PC-3 (cell line): ENCODE measurements at regions not wholly inside any gene's neighbourhood (a gene's known extent, or its start where the extent isn't known, plus 50 kb on each side); places are given as distances from the start of the nearest gene placed in this dataset.

Experiments
- ATAC-seq: fragments of 200-7000 bp; cut with Tn5 transposase; 2 replicates; pipeline ENCODE4 v1.9.1; 2020; ENCODE audit warnings: mild to moderate bottlenecking, moderate library complexity
- BruUV-seq: library from RNA; stranded (reverse); fragments of 400-500 nt; replicated peaks from 2 replicates; lab custom pipeline; 2021; lab: Mats Ljungman, UMichigan
- CTCF ChIA-PET: fragments of 300-600 bp; sonication (Branson Sonifier 250); formaldehyde crosslinking; loops from one replicate; lab custom pipeline; 2022; ENCODE audit warnings: antibody characterized with exemption; lab: Charles Lee
- POLR2A ChIA-PET: fragments of 300-600 bp; sonication (Branson Sonifier 250); formaldehyde crosslinking; loops from one replicate; lab custom pipeline; 2022; ENCODE audit warnings: antibody characterized with exemption; ENCODE audit not compliant: unreplicated experiment; lab: Charles Lee
- DNase-seq: peaks from one replicate; pipeline ENCODE4 v3.0.0-alpha.2; 2015
- H2AFZ ChIP-seq: fragments of 300-600 bp; sonication (generic); 2 replicates; pipeline ENCODE4 v1.6.0; 2016; ENCODE audit warnings: antibody characterized with exemption, low read length
- H3F3A ChIP-seq: fragments of 300-600 bp; sonication (generic); one replicate; pipeline ENCODE4 v1.6.0; 2017; ENCODE audit warnings: antibody characterized with exemption, low read length, control low read depth, mild to moderate bottlenecking; ENCODE audit not compliant: unreplicated experiment
- H3K27ac ChIP-seq: fragments of 300-600 bp; sonication (generic); 2 replicates; pipeline ENCODE4 v1.5.1; 2016; ENCODE audit warnings: mild to moderate bottlenecking, low read length
- H3K27me3 ChIP-seq: fragments of 300-600 bp; sonication (generic); 2 replicates; pipeline ENCODE4 v1.6.1; 2016; ENCODE audit warnings: low read length, mixed read lengths
- H3K36me3 ChIP-seq: fragments of 300-600 bp; sonication (generic); 2 replicates; pipeline ENCODE4 v1.6.1; 2016; ENCODE audit warnings: low read depth, mixed run types, low read length, mixed read lengths
- H3K4me1 ChIP-seq: fragments of 300-600 bp; sonication (generic); 2 replicates; pipeline ENCODE4 v1.5.1; 2016; ENCODE audit warnings: low read length; ENCODE audit not compliant: insufficient read depth
- H3K4me2 ChIP-seq: fragments of 300-600 bp; sonication (generic); 2 replicates; pipeline ENCODE4 v1.6.0; 2016; ENCODE audit warnings: low read length
- H3K4me3 ChIP-seq: fragments of 300-600 bp; sonication (generic); 2 replicates; pipeline ENCODE4 v1.5.1; 2016; ENCODE audit warnings: mild to moderate bottlenecking, low read length, mixed read lengths
- H3K79me2 ChIP-seq: fragments of 300-600 bp; sonication (generic); 2 replicates; pipeline ENCODE4 v1.6.1; 2017; ENCODE audit warnings: low read length, mixed read lengths
- H3K9ac ChIP-seq: fragments of 300-600 bp; sonication (generic); 2 replicates; pipeline ENCODE4 v1.6.0; 2016; ENCODE audit warnings: mild to moderate bottlenecking, low read length
- H3K9me2 ChIP-seq: fragments of 300-600 bp; sonication (generic); replicated peaks from 2 replicates; pipeline ENCODE4 v1.6.1; 2016; ENCODE audit warnings: mixed run types, low read length, mixed read lengths
- H3K9me3 ChIP-seq: fragments of 300-600 bp; sonication (generic); 2 replicates; pipeline ENCODE4 v1.6.1; 2016; ENCODE audit warnings: low read length, mixed read lengths
- H4K20me1 ChIP-seq: fragments of 300-600 bp; sonication (generic); 2 replicates; pipeline ENCODE4 v1.6.1; 2016; ENCODE audit warnings: low read length, mixed read lengths
- CTCF ChIP-seq: fragments of 300-600 bp; sonication (generic); conservative IDR thresholded peaks from 2 replicates; pipeline ENCODE4 v1.5.1; 2017; ENCODE audit warnings: antibody characterized with exemption, low read depth, mild to moderate bottlenecking, low read length
- EZH2 ChIP-seq: fragments of 300-600 bp; sonication (generic); IDR thresholded peaks from one replicate; pipeline ENCODE4 v1.6.1; 2017; ENCODE audit warnings: antibody characterized with exemption, mild to moderate bottlenecking, low read length; ENCODE audit not compliant: unreplicated experiment
- EZH2phosphoT487 ChIP-seq: fragments of 300-600 bp; sonication (generic); IDR thresholded peaks from 2 replicates; pipeline ENCODE4 v1.6.1; 2018; ENCODE audit warnings: mild to moderate bottlenecking, antibody characterized with exemption, low read length, borderline replicate concordance
- intact Hi-C: fragments of 100-400 bp; cut with micrococcal nuclease; formaldehyde crosslinking; loops from 2 replicates; pipeline ENCODE4 v1.9.0; 2023

GRCh38 chr3:14329116-14329830 is 73.1 kb upstream of the SLC6A6 start:
- no peaks in the 10 kb centered on the region for H3K9me3 ChIP-seq
- H3K36me3 ChIP-seq, result no peaks in the 10 kb centered on the region
- DNase-seq (peak; percentile 62), ATAC-seq (peak; percentile 68)
- TF ChIP-seq EZH2, result no peak
- TF ChIP-seq CTCF, result no peak
- no peak for TF ChIP-seq EZH2phosphoT487
- H3K9me2 ChIP-seq, result no peaks in the 10 kb centered on the region
- H3K79me2 ChIP-seq, result no peaks in the 10 kb centered on the region
- intact Hi-C loops, result no loop called here
- H3K27me3 ChIP-seq, result no peaks in the 10 kb centered on the region
- H2AFZ ChIP-seq, result no peak overlapping the region
- ChIA-PET CTCF (interaction anchor here (1.0 kb wide), 1 partner anchor 16 kb away, joined by 3 read pairs; no protein-coding TSS in a partner anchor), POLR2A (no interaction called here)
- no TSS peak for BruUV-seq
- no peaks in the 10 kb centered on the region for H3F3A ChIP-seq
- peak overlapping the region; percentile 6; the same call in 1 of the 2 replicates for H3K4me2 ChIP-seq
- H3K27ac ChIP-seq, result no peak overlapping the region
- H4K20me1 ChIP-seq, result no peaks in the 10 kb centered on the region
- peaks cover 17% of the 10 kb centered on the region for H3K4me1 ChIP-seq
- no peak overlapping the region for H3K4me3 ChIP-seq
- no peak overlapping the region for H3K9ac ChIP-seq

GRCh38 chr3:14329842-14330241 is 72.6 kb upstream of the SLC6A6 start:
- BruUV-seq, result no TSS peak
- intact Hi-C loops, result no loop called here
- no peak for ATAC-seq
- no peak overlapping the region for H3K9ac ChIP-seq
- ChIA-PET POLR2A (no interaction called here), CTCF (no interaction called here)
- no peaks in the 10 kb centered on the region for H4K20me1 ChIP-seq
- no peaks in the 10 kb centered on the region for H3K9me3 ChIP-seq
- H3K36me3 ChIP-seq, result no peaks in the 10 kb centered on the region
- no peaks in the 10 kb centered on the region for H3K79me2 ChIP-seq
- H3K4me1 ChIP-seq, result peaks cover 11% of the 10 kb centered on the region
- no peak overlapping the region for H3K4me2 ChIP-seq
- H3K27me3 ChIP-seq, result no peaks in the 10 kb centered on the region
- no peaks in the 10 kb centered on the region for H3F3A ChIP-seq
- no peak overlapping the region for H2AFZ ChIP-seq
- DNase-seq, result no peak
- no peak overlapping the region for H3K4me3 ChIP-seq
- no peaks in the 10 kb centered on the region for H3K9me2 ChIP-seq
- TF ChIP-seq EZH2, result no peak
- no peak for TF ChIP-seq CTCF
- TF ChIP-seq EZH2phosphoT487, result no peak
- no peak overlapping the region for H3K27ac ChIP-seq

- no TSS peak for BruUV-seq
- Histone ChIP-seq H3K27ac (no peak overlapping the region), H3K36me3 (no peaks in the 10 kb centered on the region), H3K27me3 (no peaks in the 10 kb centered on the region), H4K20me1 (no peaks in the 10 kb centered on the region), H3K4me3 (no peak overlapping the region), H3K9ac (no peak overlapping the region), H3K9me3 (no peaks in the 10 kb centered on the region), H3K9me2 (no peaks in the 10 kb centered on the region), H2AFZ (no peak overlapping the region), H3K79me2 (no peaks in the 10 kb centered on the region), H3K4me1 (peaks cover 8% of the 10 kb centered on the region; the same call in 1 of the 2 replicates), H3F3A (no peaks in the 10 kb centered on the region), H3K4me2 (no peak overlapping the region)
- ChIA-PET POLR2A (no interaction called here), CTCF (no interaction called here)
- TF ChIP-seq CTCF (no peak), EZH2phosphoT487 (no peak), EZH2 (no peak)
- DNase-seq (no peak), ATAC-seq (no peak)
- intact Hi-C loops, result no loop called here
These were observed 71.9 kb upstream of the SLC6A6 start for GRCh38 chr3:14330508-14330907.
